Kidney (tissue), 13 donors: ENCODE measurements at regions not wholly inside any gene's neighbourhood (a gene's known extent, or its start where the extent isn't known, plus 50 kb on each side); places are given as distances from the start of the nearest gene placed in this dataset.

Experiments
- DNase-seq, 5 donors: peaks; one replicate each; pipeline ENCODE4 v3.0.0-alpha.2; 2013 to 2020
- FAIRE-seq: peaks from 2 replicates; lab custom pipeline; 2012; peaks lifted over from hg19 to GRCh38; lab: Jason Lieb, UNC
- H3K27ac ChIP-seq, 2 donors: one replicate each; pipeline ENCODE4 v1.7.0; 2013; ENCODE audit warnings: low read depth in 2 of 2, low read length in 2 of 2, inconsistent platforms in 1 of 2
- H3K27me3 ChIP-seq: one replicate; pipeline ENCODE4 v1.7.1; 2013; ENCODE audit warnings: low read length, inconsistent platforms; ENCODE audit not compliant: control insufficient read depth, insufficient read depth
- H3K36me3 ChIP-seq, 3 donors: one replicate each; pipeline versions ENCODE4 v1.7.0 to v1.7.1; 2013; ENCODE audit warnings: low read length in 3 of 3, control low read depth in 1 of 3, inconsistent platforms in 1 of 3; ENCODE audit not compliant: insufficient read depth in 3 of 3, control insufficient read depth in 2 of 3
- H3K4me1 ChIP-seq, 3 donors: one replicate each; pipeline versions ENCODE4 v1.7.0 to v1.7.1; 2013; ENCODE audit warnings: low read length in 3 of 3, inconsistent platforms in 1 of 3, low read depth in 1 of 3; ENCODE audit not compliant: control insufficient read depth in 2 of 3, insufficient read depth in 2 of 3
- H3K4me3 ChIP-seq, 3 donors: one replicate each; pipeline versions ENCODE4 v1.7.0 to v1.8.1; 2013; ENCODE audit warnings: low read length in 3 of 3, control low read depth in 1 of 3, inconsistent platforms in 1 of 3
- H3K9ac ChIP-seq, 3 donors: one replicate each; pipeline versions ENCODE4 v1.7.0 to v1.7.1; 2013; ENCODE audit warnings: low read length in 3 of 3, control low read depth in 1 of 3, inconsistent platforms in 1 of 3
- H3K9me3 ChIP-seq, 3 donors: one replicate each; pipeline versions ENCODE4 v1.7.0 to v1.7.1; 2013; ENCODE audit warnings: low read length in 3 of 3, control low read depth in 1 of 3, inconsistent platforms in 1 of 3; ENCODE audit not compliant: control insufficient read depth in 2 of 3, insufficient read depth in 1 of 3
- intact Hi-C: fragments of 100-400 bp; cut with DNase I; formaldehyde crosslinking; loops from one replicate; pipeline ENCODE4 v1.11.1; 2022
- TF ChIP-seq, protein P1 (sequence below): IDR thresholded peaks from 3 replicates; pipeline ENCODE4 v1.5.1; 2012; ENCODE audit warnings: mild to moderate bottlenecking, moderate library complexity, borderline replicate concordance; ENCODE audit not compliant: insufficient read depth; ENCODE audit errors: extremely low read depth
- donor health status: control.
- donor health status: control.
- donor health status: control.
- donor health status: control.
- donor health status: control.
- donor health status: DM: yes; HTN: yes; CAD: no.
- donor health status: Normal renal cell carcinoma (clear cell type).

DNA sequence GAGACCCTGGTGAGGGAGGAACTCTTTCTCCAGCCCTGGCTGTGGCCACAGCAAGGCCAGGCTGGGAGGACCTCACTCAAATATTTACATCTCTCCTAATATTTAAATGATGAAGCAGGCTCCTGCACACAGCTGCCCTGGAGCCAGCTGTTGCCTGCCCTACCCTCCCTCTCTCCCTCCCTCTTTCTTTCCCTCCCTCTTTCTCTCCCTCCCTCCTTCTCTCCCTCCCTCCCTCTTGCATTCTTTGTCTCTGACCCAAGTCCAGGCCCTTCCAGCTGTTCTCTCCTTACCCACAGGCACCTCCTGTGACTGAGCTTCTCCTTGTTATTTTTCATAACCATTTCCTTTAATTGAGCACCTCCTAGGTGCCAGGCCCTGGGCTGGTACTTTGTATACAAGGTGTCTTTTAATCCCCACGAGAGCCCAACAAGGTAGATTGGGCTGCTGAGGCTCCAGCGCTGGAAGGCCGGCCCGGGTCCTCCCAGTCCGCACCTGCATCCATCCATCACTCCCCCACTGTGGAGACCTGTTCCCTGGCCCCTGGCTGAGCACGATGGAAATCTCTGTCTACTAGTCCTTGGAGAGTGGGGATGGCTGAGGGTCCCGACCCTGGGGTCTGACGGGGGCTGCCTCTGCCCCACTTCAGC lies 242.3 kb downstream of the SEC14L1 start:
- TF ChIP-seq, protein P1, sequence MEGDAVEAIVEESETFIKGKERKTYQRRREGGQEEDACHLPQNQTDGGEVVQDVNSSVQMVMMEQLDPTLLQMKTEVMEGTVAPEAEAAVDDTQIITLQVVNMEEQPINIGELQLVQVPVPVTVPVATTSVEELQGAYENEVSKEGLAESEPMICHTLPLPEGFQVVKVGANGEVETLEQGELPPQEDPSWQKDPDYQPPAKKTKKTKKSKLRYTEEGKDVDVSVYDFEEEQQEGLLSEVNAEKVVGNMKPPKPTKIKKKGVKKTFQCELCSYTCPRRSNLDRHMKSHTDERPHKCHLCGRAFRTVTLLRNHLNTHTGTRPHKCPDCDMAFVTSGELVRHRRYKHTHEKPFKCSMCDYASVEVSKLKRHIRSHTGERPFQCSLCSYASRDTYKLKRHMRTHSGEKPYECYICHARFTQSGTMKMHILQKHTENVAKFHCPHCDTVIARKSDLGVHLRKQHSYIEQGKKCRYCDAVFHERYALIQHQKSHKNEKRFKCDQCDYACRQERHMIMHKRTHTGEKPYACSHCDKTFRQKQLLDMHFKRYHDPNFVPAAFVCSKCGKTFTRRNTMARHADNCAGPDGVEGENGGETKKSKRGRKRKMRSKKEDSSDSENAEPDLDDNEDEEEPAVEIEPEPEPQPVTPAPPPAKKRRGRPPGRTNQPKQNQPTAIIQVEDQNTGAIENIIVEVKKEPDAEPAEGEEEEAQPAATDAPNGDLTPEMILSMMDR: no peak
- FAIRE-seq: no peak
- H3K9ac ChIP-seq: no peak overlapping the region

DNA sequence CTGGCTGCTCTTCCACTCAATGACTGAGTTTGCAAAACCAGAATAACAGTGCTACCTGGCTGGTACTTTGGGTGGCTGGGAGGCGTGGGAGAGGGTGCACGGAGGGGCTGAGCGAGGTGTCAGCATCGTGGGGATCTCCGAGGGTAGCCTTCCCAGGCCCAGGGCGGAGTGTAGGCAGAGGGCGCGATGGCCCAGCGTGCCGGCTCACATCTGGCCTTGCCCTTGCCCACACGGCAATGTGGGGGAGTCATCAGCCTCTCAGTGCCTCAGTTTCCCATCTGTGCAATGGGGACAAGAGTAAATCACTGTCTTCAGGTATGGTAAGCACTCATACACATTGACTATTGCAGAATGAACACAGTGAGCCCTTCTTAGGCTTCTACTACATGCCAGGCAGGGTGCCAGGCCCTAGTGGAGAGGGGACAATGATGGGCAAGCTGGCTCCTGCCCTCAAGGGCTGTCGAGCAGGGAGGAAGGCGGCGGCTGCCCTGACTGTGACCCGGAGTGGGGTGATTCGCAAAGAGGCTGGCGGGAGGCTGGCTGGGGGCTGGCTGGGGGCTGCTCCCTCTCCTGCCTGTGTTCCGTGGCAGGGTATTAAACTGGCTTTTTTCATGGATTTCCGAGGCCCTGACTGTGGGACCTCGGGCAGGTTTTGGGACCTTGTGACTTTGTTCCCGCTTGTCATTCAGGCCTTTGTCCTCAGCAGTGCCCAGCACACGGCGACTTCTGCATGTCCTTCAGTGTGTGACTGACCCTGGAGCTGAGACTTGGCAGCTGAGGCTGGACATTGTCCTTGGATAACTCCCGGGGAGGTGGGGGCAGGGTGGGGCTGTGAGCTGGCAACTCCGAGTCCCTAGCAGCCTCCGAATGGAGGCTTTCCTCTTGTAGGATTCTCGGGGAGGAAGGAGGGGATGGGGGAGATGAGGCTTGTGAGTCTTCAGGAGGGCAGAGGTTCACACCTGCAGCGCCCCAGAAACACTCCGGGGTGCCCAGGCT lies 243.1 kb downstream of the SEC14L1 start:
- H3K36me3 ChIP-seq: no peaks in the 10 kb centered on the region
- no peaks in the 10 kb centered on the region for H3K9me3 ChIP-seq
- peak overlapping the region in 2 of 3 donors; percentile 20 to 24 for H3K9ac ChIP-seq
- TF ChIP-seq, protein P1: no peak
- H3K4me1 ChIP-seq: peaks cover 0 to 74% (median 74%) of the 10 kb centered on the region in 3 donors
- intact Hi-C loops: no loop called here
- peak overlapping the region; percentile 76 to 81 for H3K27ac ChIP-seq
- DNase-seq: no peak
- FAIRE-seq: no peak
- H3K4me3 ChIP-seq: no peak overlapping the region
- no peaks in the 10 kb centered on the region for H3K27me3 ChIP-seq

More for the DNA sequence above, 242.3 kb downstream of the SEC14L1 start:
- Histone ChIP-seq H3K9me3 (no peaks in the 10 kb centered on the region), H3K27ac (peak overlapping the region; percentile 76 to 81), H3K4me3 (no peak overlapping the region), H3K27me3 (no peaks in the 10 kb centered on the region), H3K36me3 (no peaks in the 10 kb centered on the region), H3K4me1 (peaks cover 0 to 70% (median 68%) of the 10 kb centered on the region in 3 donors)
- intact Hi-C loops: no loop called here
- peak in 3 of 5 donors; percentile 64 to 88 (median 83) for DNase-seq

DNA sequence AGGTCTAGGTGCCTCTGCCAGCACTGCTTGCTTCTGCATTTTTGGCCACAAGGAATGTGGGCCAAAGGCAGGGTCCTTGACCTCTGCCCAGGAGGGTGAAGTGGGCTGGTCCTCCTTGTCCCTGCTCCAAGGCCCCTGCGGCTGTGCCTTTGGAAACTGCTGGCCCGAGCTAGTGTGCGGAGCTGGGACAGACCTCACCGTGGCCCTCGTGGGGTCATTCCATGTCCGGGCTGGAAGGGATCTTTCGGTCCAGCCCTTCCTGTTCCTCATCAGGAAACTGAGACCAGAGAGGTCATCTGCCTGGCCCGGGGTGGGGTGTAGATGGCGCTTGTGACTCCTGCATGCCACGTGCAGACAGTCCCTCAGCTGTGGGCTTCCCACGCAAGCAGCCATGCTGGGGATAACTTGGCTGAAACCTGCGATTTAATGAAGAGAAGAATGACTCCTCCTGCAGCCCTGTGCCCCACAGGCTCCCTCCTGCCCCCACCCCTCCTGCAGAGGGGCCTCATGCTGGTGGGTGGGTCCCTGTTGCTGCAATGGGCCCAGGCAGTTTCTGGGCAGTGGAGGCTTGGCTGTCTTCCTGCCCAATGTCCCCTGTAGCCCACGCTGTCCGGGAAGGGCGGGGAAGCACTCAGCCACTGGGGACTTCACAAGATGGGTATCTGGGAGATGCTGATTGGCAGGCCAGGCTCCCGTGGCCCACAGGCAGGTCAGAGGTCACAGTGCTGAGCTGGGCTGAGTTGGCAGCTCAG lies 245.2 kb downstream of the SEC14L1 start:
- TF ChIP-seq, protein P1: no peak
- Histone ChIP-seq H3K27me3 (no peaks in the 10 kb centered on the region), H3K9me3 (no peaks in the 10 kb centered on the region), H3K27ac (peak overlapping the region; percentile 83 to 84), H3K4me1 (peaks cover 3 to 77% (median 75%) of the 10 kb centered on the region in 3 donors), H3K9ac (peak overlapping the region in 1 of 3 donors; percentile 46), H3K4me3 (no peak overlapping the region), H3K36me3 (no peaks in the 10 kb centered on the region)
- DNase-seq: peak in 1 of 5 donors; percentile 91
- intact Hi-C loops: no loop called here
- no peak for FAIRE-seq
